ENCODE measurements at regions not wholly inside any gene's neighbourhood (a gene's known extent, or its start where the extent isn't known, plus 50 kb on each side); places are given as distances from the start of the nearest gene placed in this dataset.
A peak's percentile ranks its signal among the peaks of the same experiment; 100 is the strongest.

DNA sequence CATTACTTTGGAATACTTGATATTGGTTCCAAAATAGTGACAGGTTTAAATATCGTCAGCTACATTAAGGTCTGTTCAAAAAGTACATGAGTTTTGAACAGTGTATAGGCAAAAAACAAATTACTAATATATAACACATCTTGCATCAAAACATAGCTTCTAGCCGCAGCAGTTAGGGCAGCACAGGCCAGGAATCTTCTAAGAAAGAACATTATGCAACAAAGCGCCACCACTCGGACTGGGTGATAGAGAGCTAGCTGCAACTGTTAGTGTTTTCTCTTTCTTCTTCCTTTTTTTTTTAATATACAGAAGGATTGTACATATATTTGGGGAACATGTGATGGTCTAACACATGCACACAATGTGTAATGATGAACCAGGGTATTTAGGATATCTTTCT lies 504.5 kb downstream of the NR2F1-AS1 start:
- DNase-seq (ENCODE audit: low read depth in 4 of 4, low spot score in 3 of 4): no peak

DNA sequence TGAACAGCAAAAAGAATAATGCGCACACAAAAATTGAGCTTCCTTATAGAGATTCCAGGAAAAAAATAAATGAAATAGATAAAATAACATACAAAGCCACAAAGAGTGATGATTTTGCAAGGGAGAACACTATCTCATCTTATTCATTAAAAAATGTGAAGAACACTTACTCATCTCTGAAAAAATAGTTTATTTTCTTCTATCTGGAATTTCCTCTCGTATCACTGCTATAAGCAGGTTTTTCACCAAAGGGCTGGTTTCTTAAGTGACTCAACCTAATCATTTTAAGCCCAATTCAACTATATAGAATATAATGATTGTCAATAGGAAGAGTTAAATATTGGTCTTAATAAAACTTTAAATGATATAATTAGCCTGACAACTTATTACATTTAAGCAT lies 504.9 kb downstream of the NR2F1-AS1 start:
- no peak for DNase-seq (ENCODE audit: low read depth in 4 of 4, low spot score in 3 of 4)

DNA sequence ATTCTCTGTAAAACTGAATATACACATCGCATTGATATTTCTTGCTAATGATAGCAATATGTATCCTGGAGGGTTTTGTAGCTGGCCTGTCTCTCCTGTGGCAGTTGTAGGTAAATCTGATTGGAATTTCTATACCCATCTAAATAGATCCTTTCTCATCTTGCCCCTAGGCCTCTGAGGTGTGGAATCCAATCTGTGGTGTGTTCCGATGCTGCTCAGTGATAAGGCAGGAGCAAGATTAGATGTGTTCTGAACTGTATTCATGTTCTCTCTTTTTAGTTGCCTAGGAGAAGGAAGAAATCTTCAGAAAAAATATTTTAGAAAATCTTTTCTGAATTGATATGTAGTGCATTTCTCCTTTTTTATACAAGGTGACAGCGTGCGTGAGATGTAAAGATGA lies 507.5 kb downstream of the NR2F1-AS1 start:
- no peak for DNase-seq (ENCODE audit: low read depth in 4 of 4, low spot score in 3 of 4)

DNA sequence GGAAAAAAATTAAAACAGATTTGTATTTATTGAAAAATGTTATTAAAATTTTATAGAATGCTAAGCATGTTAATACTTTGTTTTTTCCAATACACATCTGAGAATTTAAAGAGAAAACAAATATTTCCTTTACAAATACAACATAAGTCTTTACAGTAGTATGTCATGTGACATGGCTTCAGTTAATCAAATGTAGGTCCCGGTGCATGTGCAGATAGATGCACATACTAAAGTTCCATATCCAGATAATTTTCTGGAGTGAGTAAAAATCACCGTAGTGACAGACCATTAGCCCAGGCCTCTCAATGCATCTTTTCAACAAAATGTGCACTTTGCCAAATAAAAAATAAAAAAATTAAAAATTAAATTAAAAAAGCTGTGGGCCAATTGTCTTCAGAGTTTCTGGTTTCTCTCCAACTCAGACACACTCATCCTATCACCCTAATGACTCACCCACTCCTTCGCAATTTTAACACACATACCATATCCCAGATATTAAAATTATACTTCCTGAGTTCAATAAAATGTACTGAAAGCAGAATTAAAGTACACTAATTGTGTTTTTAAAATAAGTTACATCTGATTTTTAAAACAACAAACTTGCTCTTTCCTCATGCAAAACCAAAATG lies 508.1 kb downstream of the NR2F1-AS1 start:
- no peak for DNase-seq (ENCODE audit: low read depth in 4 of 4, low spot score in 3 of 4)

DNA sequence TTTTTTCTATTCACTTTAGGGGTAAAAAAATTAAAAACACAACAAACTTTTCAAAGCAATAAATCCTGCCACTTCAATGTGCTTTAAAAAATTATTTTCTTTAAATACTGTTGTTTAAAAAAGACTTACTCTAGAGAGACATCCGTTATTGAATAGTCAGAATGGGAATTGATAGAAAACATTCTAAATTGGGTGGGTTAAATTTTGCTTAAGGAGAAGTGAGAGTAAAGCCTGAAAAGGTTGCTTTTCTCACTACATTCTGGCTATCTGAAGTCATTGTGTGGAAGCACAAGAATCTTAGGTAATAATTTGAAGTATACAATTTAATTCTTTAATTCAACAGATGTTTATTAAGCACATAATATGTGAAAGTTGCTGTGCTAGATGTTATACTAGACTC lies 509.3 kb downstream of the NR2F1-AS1 start:
- DNase-seq (ENCODE audit: low read depth in 4 of 4, low spot score in 3 of 4): no peak

DNA sequence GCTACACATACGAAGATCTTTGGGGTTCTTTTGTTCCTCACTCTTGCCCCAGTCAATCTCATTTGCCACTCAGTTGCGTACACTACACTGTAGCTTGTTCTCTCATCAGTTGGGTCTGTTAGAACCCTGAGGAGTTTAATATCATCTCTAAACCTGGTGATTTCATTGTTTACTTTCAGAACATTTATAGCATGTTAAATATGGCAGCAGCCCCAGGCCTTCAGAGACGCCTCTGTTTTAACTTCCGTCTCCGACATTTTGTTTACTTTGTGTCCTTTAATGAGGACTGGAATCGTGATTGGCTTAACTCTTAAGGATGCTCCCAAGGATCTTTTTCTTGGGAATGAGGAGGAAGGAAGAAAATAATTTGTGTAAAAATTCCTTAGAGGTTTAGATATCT lies 510.1 kb downstream of the NR2F1-AS1 start:
- no peak for DNase-seq (ENCODE audit: low read depth in 4 of 4, low spot score in 3 of 4)

DNA sequence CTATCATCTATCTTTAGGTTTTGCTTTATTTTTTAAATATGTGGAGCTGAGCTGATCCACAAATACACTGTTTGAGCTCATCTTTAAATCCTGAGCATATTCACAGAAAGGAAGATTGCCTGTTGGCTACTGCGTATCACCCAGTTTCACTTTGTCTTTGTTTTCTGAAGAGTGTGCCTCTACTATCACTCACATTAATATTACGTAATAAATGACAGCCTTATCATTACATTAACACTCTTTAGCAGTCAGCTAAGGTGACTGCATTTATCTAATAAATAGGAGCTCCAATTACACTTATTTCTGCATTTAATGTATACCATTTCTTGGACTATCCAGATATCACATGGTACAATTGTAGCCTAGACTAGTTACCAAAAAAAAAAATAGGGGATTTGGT lies 511.7 kb downstream of the NR2F1-AS1 start:
- no peak for DNase-seq (ENCODE audit: low read depth in 4 of 4, low spot score in 3 of 4)

DNA sequence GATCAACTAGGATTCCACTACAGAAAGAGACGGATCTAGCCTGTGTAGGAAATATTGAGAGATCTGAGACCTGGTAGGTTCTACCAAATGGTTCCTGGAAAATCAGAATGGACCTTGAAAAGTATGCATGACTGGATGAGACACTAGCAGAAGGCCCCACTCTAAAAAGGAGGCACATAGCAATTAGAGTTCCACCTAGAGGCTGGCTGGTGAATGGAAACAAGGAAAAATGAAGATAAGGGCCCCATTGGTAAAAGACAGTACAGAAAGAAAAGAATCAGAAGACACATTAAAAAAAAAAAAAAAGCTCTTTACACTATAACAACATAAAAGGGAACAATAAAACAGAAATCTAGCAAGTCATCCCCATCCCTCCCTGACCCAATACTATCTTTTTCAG lies 518.5 kb downstream of the NR2F1-AS1 start:
- no peak for DNase-seq (ENCODE audit: low read depth in 4 of 4, low spot score in 3 of 4)

DNA sequence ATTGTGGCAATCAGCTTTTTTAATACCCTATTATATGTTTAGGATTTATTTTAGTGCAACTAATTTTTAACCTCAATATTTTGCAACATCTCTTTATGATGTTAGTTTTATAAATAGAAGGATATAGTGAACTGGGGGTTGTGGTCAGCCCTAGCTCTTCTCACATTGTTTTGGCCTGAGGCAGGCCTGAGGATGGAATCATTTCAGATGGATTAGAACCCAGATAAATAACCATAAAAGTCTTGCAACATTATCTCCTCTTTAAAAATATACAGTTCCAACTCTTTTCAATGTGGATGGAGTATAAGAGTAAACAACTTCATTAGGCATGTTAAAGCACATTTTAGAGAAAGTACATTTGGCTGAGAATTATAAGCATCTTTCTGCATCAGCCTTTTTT lies 522.7 kb downstream of the NR2F1-AS1 start:
- DNase-seq (ENCODE audit: low read depth in 4 of 4, low spot score in 3 of 4): no peak

DNA sequence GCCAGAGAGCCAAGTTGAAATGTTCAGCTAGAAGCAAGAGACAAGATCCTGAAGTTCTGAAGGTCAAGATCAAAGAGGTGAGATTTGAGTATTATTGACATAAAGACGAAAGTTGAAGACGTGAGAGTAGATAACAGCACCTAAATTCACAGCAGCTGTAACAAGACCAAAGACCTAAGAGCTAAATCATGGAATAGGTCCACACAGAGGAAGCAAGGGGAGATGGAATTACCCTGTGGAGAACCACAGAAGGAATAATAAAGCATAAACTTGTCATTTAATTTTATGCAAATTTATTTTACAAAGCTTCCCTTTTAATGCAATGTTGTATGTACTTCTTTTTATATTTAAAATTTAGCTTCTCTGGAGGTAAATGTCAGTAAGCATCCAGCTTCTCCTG lies 523.7 kb downstream of the NR2F1-AS1 start:
- DNase-seq (ENCODE audit: low read depth in 4 of 4, low spot score in 3 of 4): no peak

DNA sequence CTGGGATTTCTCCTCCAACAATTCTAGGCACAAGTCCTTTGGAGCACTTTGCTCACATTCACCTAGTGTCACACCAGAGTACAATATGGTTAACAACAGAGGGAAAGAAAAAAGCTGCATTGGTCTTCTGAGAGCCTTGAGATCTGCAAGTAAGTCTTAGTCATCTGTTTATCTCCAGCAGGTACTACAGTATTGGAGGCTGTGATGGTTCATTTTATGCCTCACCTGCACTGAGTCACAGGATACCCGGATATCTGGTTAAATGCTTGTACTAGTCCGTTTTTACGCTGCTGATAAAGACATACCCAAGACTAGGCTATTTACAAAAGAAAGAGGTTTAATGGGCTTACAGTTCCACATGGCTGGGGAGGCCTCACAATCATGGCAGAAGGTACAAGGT lies 525.0 kb downstream of the NR2F1-AS1 start:
- no peak for DNase-seq (ENCODE audit: low read depth in 4 of 4, low spot score in 3 of 4)

DNA sequence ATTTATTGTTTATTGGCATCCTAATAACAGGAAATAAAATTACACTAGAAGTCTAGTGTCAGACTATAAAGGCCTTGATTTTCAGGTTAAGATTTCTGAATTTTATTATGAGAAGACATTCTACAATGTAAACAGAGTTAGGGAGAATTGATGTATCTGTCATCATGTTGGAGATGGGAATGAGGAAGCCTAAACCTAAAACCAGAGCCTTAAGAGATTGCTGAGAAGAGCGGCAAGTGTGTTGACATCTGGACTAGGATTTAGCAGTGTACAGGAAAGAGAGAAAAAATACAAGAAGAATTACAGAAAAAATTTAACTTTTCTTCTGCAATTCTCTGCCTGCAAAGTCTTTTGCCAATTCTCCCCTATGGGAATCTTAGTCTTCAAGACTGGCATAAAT lies 525.5 kb downstream of the NR2F1-AS1 start:
- no peak for DNase-seq (ENCODE audit: low read depth in 4 of 4, low spot score in 3 of 4)

DNA sequence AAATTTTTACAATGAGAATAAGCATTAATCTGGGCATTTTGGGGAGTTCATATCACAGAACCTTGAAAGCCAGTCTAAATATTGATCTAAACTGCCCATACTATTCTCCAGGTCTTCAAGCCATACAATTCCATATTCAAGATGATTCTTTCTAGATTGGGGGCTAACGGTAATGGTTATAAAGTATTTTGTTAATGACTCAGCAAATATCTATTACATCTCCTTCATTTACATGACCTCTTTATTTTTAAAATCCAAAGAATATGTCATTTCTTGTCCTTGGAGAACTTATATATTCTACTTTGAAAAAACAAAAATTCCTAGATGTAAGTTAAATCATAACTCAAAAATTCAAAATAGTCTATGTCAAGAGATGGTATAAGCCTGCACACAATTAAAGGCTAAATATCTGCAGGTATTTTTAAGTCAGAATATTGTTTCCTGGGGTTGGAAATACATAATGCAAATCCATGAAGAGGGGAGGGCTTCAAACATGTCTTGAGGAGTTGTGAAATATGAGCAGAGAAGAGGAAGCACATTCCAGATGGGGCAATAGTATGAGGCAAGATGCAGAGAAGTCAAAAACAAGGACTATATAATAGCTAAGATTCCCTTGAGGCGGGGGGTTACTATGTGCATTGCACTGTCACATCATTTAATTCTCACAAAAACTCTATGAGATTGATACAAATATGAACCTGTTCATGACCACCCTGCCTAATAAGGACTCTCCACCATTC lies 526.4 kb downstream of the NR2F1-AS1 start:
- DNase-seq (ENCODE audit: low read depth in 4 of 4, low spot score in 3 of 4): no peak

DNA sequence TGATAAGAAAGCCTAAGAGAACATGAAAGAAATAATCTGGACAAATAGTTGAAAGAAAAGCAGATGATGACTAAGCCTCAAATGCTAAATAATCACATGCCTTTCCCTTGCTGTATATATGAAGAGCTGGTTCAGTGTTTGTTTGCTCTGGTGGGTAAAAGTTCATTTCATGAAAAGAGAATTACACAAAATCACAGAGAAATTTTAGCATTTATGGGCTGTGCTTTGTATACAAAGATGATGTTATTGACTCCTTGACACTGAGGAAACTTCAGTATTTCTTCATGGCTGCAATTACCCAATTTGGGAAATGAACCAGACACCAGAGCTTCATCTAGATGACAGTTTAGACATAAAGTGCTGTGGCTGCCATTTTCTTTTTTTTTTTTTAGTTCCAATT lies 527.2 kb downstream of the NR2F1-AS1 start:
- no peak for DNase-seq (ENCODE audit: low read depth in 4 of 4, low spot score in 3 of 4)

DNA sequence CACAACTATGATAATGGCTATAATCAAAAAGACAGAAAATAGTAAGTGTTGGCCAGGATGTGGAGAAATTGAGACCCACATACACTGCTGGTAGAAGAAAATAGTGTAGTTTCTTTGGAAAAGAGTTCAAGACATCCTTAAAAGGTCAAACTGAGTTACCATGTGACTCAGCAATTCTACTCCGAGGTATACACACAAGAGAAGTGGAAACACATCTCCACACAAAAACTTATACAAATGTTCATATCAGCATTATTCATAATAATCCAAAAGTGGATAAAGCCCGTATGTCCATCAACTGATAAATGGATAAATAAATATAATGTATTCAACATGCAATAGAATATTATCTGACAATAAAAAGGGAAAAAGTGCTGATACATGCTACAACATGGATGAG lies 532.2 kb downstream of the NR2F1-AS1 start:
- DNase-seq (ENCODE audit: low read depth in 4 of 4, low spot score in 3 of 4): no peak

DNA sequence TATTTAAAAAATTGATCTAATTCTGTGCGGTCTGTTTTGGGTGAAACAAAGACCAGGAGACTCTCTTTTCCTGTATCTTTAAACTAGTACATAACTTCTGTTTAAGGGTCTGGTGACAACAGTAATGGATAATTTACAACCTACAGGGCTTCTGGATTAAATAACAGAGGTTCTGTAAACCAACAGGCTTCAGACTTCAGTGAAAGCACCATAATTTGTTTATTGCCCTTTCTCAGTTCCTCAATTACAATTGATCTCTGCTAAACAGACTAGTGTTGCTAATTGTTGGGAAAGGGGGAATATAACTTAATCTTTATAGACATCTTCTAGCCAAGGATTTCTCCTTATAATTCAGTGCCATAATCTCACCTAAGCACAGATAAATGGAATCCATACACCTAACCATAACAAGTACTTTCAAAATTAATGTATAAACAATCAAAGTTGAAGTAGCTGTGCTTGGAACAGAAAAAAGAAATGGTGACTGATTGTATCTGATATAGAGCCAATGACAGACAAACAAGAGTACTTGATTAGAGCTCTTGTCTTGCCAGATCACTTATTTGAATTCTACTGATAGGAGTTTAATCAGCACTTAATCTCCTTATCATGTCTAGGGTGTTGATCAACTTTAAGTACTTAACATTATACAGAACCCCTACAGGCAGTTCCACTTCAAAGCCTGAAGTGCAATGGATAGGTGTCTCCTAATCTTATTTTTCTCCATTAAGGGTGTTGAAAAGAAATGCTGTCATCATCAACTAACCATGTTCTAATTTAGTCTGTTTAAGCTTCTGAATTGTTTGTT lies 536.0 kb downstream of the NR2F1-AS1 start:
- DNase-seq (ENCODE audit: low read depth in 4 of 4, low spot score in 3 of 4): peak in 1 of 4 donors; percentile 25

DNA sequence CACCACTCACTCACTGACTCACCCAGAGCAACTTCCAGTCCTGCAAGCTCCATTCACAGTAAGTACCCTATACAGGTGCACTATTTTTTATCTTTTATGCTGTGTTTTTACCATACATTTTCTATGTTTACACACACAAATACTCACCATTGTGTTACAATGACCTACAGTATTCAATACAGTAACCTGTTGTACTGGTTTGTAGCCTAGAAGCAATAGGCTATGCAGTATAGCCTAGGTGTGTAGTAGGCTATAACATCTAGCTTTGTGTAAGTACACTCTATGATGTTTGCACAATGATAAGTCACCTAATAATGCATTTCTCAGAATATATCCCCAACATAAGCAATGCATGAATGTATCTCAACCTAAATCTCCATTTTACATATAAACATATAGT lies 541.1 kb downstream of the NR2F1-AS1 start:
- DNase-seq (ENCODE audit: low read depth in 4 of 4, low spot score in 3 of 4): no peak

DNA sequence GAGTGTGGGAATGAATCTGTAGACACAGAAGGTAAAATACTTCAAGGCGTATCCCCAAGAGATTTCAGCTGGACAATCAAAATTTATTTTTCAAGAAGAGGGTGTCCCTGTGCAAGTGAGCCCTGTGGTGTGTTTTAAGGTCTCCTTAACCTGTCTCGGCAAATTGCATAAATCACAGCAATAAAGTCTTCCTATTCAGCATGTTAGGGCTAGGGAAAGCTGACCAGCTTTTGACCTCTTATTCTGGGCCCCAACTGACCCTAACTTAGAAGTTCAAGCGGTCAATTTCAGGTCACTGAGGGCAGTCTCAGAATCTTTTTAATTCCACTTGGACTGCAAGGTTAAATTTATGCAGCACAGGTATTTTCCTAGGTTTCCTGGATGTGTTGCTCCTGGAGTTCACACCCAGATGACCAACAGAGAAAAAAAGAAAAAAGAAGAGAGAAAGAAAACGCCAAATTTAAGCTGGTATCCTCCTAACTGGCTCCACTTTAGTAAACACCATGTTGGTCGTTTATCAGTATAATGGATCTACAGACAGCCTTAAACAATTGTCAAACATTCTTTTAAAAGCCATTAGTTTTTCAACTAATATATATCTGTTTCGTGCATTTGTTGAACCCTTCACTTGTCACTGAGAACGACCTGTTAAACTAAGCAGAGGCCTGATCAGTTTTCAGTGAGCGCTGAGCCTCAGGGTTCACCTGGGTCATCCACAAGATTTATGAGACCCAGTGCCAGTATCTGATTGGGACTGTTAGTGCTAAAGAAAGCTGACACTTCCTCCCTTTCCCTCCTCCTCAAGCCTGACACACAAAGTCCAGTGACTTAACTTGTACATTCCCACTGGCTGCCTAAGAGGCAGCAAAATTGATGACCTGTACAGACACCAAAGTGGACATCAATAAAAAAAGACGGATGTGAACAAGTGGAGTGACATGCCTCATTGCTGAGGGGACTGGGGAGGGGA lies 546.1 kb downstream of the NR2F1-AS1 start:
- peak; percentile 51 to 80 (median 74) for DNase-seq (ENCODE audit: low read depth in 4 of 4, low spot score in 3 of 4)

DNA sequence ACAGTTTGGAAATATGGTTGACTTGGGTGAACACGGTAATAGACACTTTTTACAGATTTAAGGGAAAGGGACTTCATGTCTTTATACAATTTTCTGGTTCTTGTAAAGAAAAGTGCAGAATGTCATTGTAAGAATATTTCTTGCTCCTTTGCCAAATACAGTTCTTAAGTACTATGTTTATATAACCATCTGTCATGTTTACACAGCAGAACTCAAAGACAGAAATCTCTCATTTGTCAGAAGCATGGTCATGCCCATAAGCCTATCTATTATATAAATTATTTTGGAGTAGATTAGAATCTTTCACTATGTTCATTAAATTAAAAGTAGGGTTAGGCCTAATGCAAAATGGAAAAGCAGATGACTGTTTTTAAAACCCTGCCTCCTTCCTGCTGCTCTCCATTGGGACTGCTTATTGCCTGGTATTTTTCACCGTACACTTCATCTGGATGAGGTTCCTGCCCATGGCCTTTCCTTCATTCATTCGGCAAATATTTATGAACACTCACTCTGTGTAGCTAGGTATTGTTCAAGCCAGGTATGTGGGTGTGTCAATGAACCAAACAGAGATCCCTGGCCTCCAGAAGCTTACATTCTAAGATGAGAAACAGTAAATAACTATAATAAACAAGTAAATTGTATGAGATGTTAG lies 558.1 kb downstream of the NR2F1-AS1 start:
- no peak for DNase-seq (ENCODE audit: low read depth in 4 of 4, low spot score in 3 of 4)

DNA sequence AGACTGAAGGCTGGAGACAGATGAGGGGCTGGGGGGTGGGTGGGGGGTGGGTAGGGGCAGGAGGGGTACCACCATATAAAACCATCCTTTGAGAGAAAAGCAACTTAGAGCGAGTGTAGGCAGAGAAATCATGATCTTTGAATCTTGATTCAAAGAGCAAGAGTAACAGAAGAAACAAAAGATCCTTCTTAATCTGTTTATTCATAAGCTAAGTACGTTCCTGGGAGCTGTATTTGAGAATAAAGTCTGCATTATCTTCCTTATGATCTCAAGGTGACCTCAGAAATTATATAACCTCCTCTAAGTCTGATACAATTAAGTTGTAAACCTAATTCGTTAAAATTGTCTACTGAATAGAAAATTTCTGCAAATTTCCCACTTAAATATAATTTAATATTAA lies 558.8 kb downstream of the NR2F1-AS1 start:
- no peak for DNase-seq (ENCODE audit: low read depth in 4 of 4, low spot score in 3 of 4)

Measured in left renal pelvis (tissue), 4 donors.